Breast epithelium (tissue), 3 donors: ENCODE measurements at regions not wholly inside any gene's neighbourhood (a gene's known extent, or its start where the extent isn't known, plus 50 kb on each side); places are given as distances from the start of the nearest gene placed in this dataset.

Experiments used
- POLR2A ChIP-seq: fragments of 450-650 bp; IDR thresholded peaks from one replicate; pipeline ENCODE4 v1.6.1; 2016; ENCODE audit warnings: antibody characterized with exemption, mild to moderate bottlenecking, moderate library complexity
- TF ChIP-seq, protein P1 (sequence below), 3 donors: fragments of 450-650 bp; IDR thresholded peaks; one replicate each; pipeline ENCODE4 v1.5.1; 2016 to 2017; ENCODE audit warnings: antibody characterized with exemption in 3 of 3, mild to moderate bottlenecking in 3 of 3, moderate library complexity in 3 of 3

DNA sequence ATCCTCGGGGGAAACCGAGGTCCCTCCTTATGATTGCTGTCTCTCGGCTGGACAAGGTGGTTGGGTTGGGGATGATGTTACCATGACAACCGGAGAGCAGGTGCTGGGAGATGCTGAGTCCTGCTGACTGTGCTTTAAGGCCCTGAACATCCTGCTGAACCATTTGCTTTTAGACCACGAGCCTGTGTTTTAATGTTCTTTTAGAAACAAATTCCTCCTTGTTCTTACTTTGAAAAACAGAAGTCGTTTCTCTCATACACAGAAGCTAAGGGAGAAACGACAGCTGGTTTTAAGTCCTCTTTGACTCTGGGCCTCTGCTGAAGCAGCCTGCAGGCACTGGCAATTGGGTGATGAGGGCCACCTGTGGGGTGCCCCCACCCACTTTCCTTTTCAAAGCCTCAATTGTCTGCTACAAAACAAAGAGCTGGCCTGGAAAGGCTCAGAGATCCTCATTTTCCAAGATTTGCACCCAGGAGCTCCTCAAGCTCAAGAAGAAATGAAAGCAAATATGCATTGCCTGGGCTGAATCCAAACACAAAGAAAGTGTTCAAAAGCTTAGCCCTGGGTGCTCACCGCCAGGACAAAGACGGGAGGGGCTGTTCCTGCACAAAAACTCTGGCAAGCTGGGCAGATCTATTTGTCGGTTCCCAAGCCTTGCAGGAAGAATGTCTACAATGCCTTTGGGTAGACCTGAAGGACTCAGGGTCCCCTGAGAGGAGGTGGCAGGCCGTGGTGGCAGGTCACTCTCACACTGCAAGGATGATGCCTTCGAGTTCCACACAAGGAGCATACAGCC is 90.0 kb upstream of the CLMN start:
- TF ChIP-seq POLR2A = no peak
- TF ChIP-seq, protein P1, sequence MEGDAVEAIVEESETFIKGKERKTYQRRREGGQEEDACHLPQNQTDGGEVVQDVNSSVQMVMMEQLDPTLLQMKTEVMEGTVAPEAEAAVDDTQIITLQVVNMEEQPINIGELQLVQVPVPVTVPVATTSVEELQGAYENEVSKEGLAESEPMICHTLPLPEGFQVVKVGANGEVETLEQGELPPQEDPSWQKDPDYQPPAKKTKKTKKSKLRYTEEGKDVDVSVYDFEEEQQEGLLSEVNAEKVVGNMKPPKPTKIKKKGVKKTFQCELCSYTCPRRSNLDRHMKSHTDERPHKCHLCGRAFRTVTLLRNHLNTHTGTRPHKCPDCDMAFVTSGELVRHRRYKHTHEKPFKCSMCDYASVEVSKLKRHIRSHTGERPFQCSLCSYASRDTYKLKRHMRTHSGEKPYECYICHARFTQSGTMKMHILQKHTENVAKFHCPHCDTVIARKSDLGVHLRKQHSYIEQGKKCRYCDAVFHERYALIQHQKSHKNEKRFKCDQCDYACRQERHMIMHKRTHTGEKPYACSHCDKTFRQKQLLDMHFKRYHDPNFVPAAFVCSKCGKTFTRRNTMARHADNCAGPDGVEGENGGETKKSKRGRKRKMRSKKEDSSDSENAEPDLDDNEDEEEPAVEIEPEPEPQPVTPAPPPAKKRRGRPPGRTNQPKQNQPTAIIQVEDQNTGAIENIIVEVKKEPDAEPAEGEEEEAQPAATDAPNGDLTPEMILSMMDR (IDR thresholded peaks at IDR 0.05) = no peak
